ENCODE measurements at regions not wholly inside any gene's neighbourhood (a gene's known extent, or its start where the extent isn't known, plus 50 kb on each side); places are given as distances from the start of the nearest gene placed in this dataset.

DNA sequence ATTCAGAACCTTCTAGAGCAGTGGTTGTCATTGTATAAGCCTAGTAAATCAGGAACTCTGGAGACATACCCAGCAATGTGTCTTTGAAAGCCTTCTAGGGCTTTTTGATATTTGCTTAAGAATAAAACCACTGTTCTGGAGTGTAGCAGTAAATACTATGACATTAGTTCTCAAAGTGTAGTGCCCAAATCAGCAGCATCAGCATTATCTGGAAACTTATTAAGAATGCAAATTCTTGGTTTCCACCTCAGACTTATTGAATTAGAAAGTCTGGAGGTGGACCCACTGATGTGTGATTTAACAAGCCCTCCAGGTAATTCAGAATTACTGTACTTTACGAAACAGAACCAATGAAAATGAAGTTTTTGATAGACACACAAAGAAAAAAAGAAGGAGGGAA, 509.7 kb downstream of the SUCLG1 start:
- TF ChIP-seq EZH2 (IDR thresholded peaks at IDR 0.05; ENCODE audit: low read length), result no peak
- TF ChIP-seq, protein P1, sequence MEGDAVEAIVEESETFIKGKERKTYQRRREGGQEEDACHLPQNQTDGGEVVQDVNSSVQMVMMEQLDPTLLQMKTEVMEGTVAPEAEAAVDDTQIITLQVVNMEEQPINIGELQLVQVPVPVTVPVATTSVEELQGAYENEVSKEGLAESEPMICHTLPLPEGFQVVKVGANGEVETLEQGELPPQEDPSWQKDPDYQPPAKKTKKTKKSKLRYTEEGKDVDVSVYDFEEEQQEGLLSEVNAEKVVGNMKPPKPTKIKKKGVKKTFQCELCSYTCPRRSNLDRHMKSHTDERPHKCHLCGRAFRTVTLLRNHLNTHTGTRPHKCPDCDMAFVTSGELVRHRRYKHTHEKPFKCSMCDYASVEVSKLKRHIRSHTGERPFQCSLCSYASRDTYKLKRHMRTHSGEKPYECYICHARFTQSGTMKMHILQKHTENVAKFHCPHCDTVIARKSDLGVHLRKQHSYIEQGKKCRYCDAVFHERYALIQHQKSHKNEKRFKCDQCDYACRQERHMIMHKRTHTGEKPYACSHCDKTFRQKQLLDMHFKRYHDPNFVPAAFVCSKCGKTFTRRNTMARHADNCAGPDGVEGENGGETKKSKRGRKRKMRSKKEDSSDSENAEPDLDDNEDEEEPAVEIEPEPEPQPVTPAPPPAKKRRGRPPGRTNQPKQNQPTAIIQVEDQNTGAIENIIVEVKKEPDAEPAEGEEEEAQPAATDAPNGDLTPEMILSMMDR (optimal IDR thresholded peaks at IDR 0.05 in 1 of 3, IDR thresholded peaks at IDR 0.05 in 1 of 3, conservative IDR thresholded peaks at IDR 0.05 in 1 of 3; ENCODE audit: extremely low read depth in 1 of 3, insufficient read depth in 2 of 3, low read length in 3 of 3), result no peak
